Neural cell (in vitro differentiated cells): ENCODE measurements at regions not wholly inside any gene's neighbourhood (a gene's known extent, or its start where the extent isn't known, plus 50 kb on each side); places are given as distances from the start of the nearest gene placed in this dataset.

Source experiments
- H2AFZ ChIP-seq: fragments of 200-600, 300-800 bp; sonication (generic), shearing (Covaris generic); 2 replicates; pipeline ENCODE4 v1.6.0; 2014; ENCODE audit warnings: low read depth, mild to moderate bottlenecking, antibody characterized with exemption, low read length, moderate library complexity
- H3F3A ChIP-seq: fragments of 200-600 bp; shearing (Covaris generic); 2 replicates; pipeline ENCODE4 v1.6.1; 2016; ENCODE audit warnings: mild to moderate bottlenecking, moderate library complexity, mixed read lengths, antibody characterized with exemption, low read length; ENCODE audit not compliant: insufficient read depth, poor library complexity, severe bottlenecking
- H3K27ac ChIP-seq: fragments of 200-600, 300-800 bp; sonication (generic), shearing (Covaris generic); 2 replicates; pipeline ENCODE4 v1.5.1; 2014; ENCODE audit warnings: mild to moderate bottlenecking, low read length, moderate library complexity
- H3K27me3 ChIP-seq: fragments of 300-800, 200-600 bp; sonication (generic), shearing (Covaris generic); 2 replicates; pipeline ENCODE4 v1.6.0; 2014; ENCODE audit warnings: mild to moderate bottlenecking, low read depth, low read length, moderate library complexity; ENCODE audit not compliant: insufficient read depth
- H3K36me3 ChIP-seq: fragments of 300-800, 200-600 bp; sonication (generic), shearing (Covaris generic); 2 replicates; pipeline ENCODE4 v1.5.1; 2014; ENCODE audit warnings: mild to moderate bottlenecking, antibody characterized with exemption, low read length, moderate library complexity; ENCODE audit not compliant: insufficient read depth
- H3K4me2 ChIP-seq: fragments of 300-800, 200-600 bp; sonication (generic), shearing (Covaris generic); 2 replicates; pipeline ENCODE4 v1.6.0; 2014; ENCODE audit warnings: mild to moderate bottlenecking, low read length
- H3K4me3 ChIP-seq: fragments of 300-800, 200-600 bp; sonication (generic), shearing (Covaris generic); 2 replicates; pipeline ENCODE4 v1.5.1; 2014; ENCODE audit warnings: mild to moderate bottlenecking, low read length, moderate library complexity
- H3K79me2 ChIP-seq: fragments of 200-600 bp; shearing (Covaris generic); replicated peaks from 2 replicates; pipeline ENCODE4 v1.6.0; 2014; ENCODE audit warnings: mild to moderate bottlenecking, low read length, moderate library complexity; ENCODE audit not compliant: insufficient read depth
- H3K9ac ChIP-seq: fragments of 300-800, 200-600 bp; sonication (generic), shearing (Covaris generic); 2 replicates; pipeline ENCODE4 v1.6.1; 2016; ENCODE audit warnings: mild to moderate bottlenecking, low read length, mixed read lengths
- H3K9me2 ChIP-seq: fragments of 200-600 bp; shearing (Covaris generic); 2 replicates; pipeline ENCODE4 v1.6.1; 2016; ENCODE audit warnings: mild to moderate bottlenecking, low read length, mixed read lengths; ENCODE audit not compliant: insufficient read depth
- H3K9me3 ChIP-seq: fragments of 200-600, 300-800 bp; sonication (generic), shearing (Covaris generic); 2 replicates; pipeline ENCODE4 v1.6.1; 2016; ENCODE audit warnings: mild to moderate bottlenecking, mixed run types, low read length, moderate library complexity, mixed read lengths
- H4K20me1 ChIP-seq: fragments of 200-600 bp; shearing (Covaris generic); 2 replicates; pipeline ENCODE4 v1.6.1; 2016; ENCODE audit warnings: mild to moderate bottlenecking, mixed run types; ENCODE audit not compliant: insufficient read depth
- EP300 ChIP-seq: fragments of 450-650 bp; conservative IDR thresholded peaks from 2 replicates; pipeline ENCODE4 v1.6.1; 2014; ENCODE audit warnings: antibody characterized with exemption, mild to moderate bottlenecking, moderate library complexity; ENCODE audit not compliant: poor library complexity, severe bottlenecking
- EZH2 ChIP-seq: fragments of 200-600, 300-800 bp; shearing (Covaris generic), sonication (generic); IDR thresholded peaks from 2 replicates; pipeline ENCODE4 v1.6.1; 2014; ENCODE audit warnings: antibody characterized with exemption, low read length, borderline replicate concordance, mild to moderate bottlenecking; ENCODE audit not compliant: insufficient read depth, poor library complexity, severe bottlenecking
- MXI1 ChIP-seq: fragments of 450-650 bp; conservative IDR thresholded peaks from 2 replicates; pipeline ENCODE4 v1.6.1; 2014; ENCODE audit warnings: antibody characterized with exemption, mild to moderate bottlenecking; ENCODE audit not compliant: poor library complexity, severe bottlenecking
- POLR2AphosphoS5 ChIP-seq: IDR thresholded peaks from 2 replicates; pipeline ENCODE4 v1.6.1; 2012
- RAD21 ChIP-seq: fragments of 450-650 bp; conservative IDR thresholded peaks from 2 replicates; pipeline ENCODE4 v1.6.1; 2014; ENCODE audit warnings: antibody characterized with exemption, mild to moderate bottlenecking, moderate library complexity
- SMC3 ChIP-seq: fragments of 450-650 bp; conservative IDR thresholded peaks from 2 replicates; pipeline ENCODE4 v1.6.1; 2014; ENCODE audit warnings: antibody characterized with exemption, mild to moderate bottlenecking, moderate library complexity; ENCODE audit not compliant: poor library complexity
- TAF1 ChIP-seq: IDR thresholded peaks from 2 replicates; pipeline ENCODE4 v1.6.1; 2012; ENCODE audit warnings: low read depth
- TF ChIP-seq, protein P1 (sequence below): IDR thresholded peaks from 2 replicates; pipeline ENCODE4 v1.6.1; 2012; ENCODE audit warnings: borderline replicate concordance
- TF ChIP-seq, protein P2 (sequence below): fragments of 450-650 bp; IDR thresholded peaks from 2 replicates; pipeline ENCODE4 v1.5.1; 2014; ENCODE audit warnings: antibody characterized with exemption, mild to moderate bottlenecking, moderate library complexity; ENCODE audit not compliant: poor library complexity, severe bottlenecking

DNA sequence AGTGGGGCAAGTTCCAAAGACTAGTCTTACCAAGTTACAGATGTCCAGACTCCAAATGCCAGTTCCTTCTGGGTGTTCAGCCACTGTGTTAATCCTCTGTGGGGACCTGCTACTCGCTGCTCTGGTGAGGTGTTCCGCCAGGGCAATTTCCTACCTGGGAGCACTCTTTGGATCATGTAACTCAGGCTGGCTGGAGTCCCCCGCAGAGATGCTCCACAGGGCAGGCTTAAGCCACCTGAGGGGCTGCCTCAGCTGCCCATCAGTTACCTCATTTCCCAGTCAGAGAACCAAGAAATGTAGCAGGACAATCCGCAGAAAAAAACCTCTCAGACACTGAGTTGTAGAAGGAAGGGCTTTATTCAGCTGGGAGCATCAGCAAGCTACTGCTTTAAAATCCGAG is 133.8 kb downstream of the ZNF737 start:
- Histone ChIP-seq H3K27me3 (no peaks in the 10 kb centered on the region), H3K4me2 (no peak overlapping the region), H3K9me3 (no peaks in the 10 kb centered on the region), H3K9ac (no peak overlapping the region), H3F3A (no peaks in the 10 kb centered on the region), H3K4me3 (no peak overlapping the region), H3K9me2 (no peaks in the 10 kb centered on the region), H2AFZ (no peak overlapping the region), H3K36me3 (no peaks in the 10 kb centered on the region), H3K27ac (no peak overlapping the region), H4K20me1 (no peaks in the 10 kb centered on the region), H3K79me2 (no peaks in the 10 kb centered on the region)
- no peak for TF ChIP-seq SMC3
- TF ChIP-seq, protein P1, sequence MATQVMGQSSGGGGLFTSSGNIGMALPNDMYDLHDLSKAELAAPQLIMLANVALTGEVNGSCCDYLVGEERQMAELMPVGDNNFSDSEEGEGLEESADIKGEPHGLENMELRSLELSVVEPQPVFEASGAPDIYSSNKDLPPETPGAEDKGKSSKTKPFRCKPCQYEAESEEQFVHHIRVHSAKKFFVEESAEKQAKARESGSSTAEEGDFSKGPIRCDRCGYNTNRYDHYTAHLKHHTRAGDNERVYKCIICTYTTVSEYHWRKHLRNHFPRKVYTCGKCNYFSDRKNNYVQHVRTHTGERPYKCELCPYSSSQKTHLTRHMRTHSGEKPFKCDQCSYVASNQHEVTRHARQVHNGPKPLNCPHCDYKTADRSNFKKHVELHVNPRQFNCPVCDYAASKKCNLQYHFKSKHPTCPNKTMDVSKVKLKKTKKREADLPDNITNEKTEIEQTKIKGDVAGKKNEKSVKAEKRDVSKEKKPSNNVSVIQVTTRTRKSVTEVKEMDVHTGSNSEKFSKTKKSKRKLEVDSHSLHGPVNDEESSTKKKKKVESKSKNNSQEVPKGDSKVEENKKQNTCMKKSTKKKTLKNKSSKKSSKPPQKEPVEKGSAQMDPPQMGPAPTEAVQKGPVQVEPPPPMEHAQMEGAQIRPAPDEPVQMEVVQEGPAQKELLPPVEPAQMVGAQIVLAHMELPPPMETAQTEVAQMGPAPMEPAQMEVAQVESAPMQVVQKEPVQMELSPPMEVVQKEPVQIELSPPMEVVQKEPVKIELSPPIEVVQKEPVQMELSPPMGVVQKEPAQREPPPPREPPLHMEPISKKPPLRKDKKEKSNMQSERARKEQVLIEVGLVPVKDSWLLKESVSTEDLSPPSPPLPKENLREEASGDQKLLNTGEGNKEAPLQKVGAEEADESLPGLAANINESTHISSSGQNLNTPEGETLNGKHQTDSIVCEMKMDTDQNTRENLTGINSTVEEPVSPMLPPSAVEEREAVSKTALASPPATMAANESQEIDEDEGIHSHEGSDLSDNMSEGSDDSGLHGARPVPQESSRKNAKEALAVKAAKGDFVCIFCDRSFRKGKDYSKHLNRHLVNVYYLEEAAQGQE = no peak
- no peak for TF ChIP-seq TAF1
- TF ChIP-seq EP300 = no peak
- TF ChIP-seq POLR2AphosphoS5 = no peak
- TF ChIP-seq EZH2 = no peak
- TF ChIP-seq, protein P2, sequence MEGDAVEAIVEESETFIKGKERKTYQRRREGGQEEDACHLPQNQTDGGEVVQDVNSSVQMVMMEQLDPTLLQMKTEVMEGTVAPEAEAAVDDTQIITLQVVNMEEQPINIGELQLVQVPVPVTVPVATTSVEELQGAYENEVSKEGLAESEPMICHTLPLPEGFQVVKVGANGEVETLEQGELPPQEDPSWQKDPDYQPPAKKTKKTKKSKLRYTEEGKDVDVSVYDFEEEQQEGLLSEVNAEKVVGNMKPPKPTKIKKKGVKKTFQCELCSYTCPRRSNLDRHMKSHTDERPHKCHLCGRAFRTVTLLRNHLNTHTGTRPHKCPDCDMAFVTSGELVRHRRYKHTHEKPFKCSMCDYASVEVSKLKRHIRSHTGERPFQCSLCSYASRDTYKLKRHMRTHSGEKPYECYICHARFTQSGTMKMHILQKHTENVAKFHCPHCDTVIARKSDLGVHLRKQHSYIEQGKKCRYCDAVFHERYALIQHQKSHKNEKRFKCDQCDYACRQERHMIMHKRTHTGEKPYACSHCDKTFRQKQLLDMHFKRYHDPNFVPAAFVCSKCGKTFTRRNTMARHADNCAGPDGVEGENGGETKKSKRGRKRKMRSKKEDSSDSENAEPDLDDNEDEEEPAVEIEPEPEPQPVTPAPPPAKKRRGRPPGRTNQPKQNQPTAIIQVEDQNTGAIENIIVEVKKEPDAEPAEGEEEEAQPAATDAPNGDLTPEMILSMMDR = no peak
- no peak for TF ChIP-seq MXI1
- no peak for TF ChIP-seq RAD21

GRCh38 chr19:20423381-20424197 is 142.0 kb downstream of the ZNF737 start:
- H3F3A ChIP-seq = no peaks in the 10 kb centered on the region
- H4K20me1 ChIP-seq = no peaks in the 10 kb centered on the region
- peak overlapping the region; percentile 87 for H3K27ac ChIP-seq
- no peaks in the 10 kb centered on the region for H3K36me3 ChIP-seq
- H3K27me3 ChIP-seq = no peaks in the 10 kb centered on the region
- H3K4me2 ChIP-seq = no peak overlapping the region
- no peaks in the 10 kb centered on the region for H3K79me2 ChIP-seq
- H3K4me3 ChIP-seq = peak overlapping the region; percentile 69
- TF ChIP-seq RAD21 (no peak), EP300 (no peak), MXI1 (no peak)
- TF ChIP-seq, protein P1 = no peak
- no peak overlapping the region for H2AFZ ChIP-seq
- H3K9me2 ChIP-seq = no peaks in the 10 kb centered on the region
- peak overlapping the region; percentile 71 for H3K9ac ChIP-seq
- no peaks in the 10 kb centered on the region for H3K9me3 ChIP-seq
